BJ (cell line): ENCODE measurements at regions not wholly inside any gene's neighbourhood (a gene's known extent, or its start where the extent isn't known, plus 50 kb on each side); places are given as distances from the start of the nearest gene placed in this dataset.
"Not testable (repeated sequence)": the region's sequence is repeated elsewhere in the genome, so short reads cannot be mapped to it uniquely, and the experiment has no call there.

Source experiments
- CTCF ChIA-PET: fragments of 350-600 bp; formaldehyde crosslinking; extraction: SDS; loops from one replicate; lab custom pipeline; 2021; ENCODE audit warnings: antibody characterized with exemption, inconsistent platforms; lab: Yijun Ruan, JAX
- POLR2A ChIA-PET: fragments of 300-600 bp; sonication (Branson Sonifier 250); formaldehyde crosslinking; extraction: SDS; loops from one replicate; lab custom pipeline; 2021; ENCODE audit warnings: antibody characterized with exemption; lab: Charles Lee
- DNase-seq: peaks from one replicate; pipeline ENCODE4 v3.0.0-alpha.2; 2011; ENCODE audit warnings: low read depth
- H3K27me3 ChIP-seq: 2 replicates; pipeline ENCODE4 v1.6.0; 2011; ENCODE audit warnings: low read length; ENCODE audit not compliant: control insufficient read depth, insufficient read depth
- H3K36me3 ChIP-seq: 2 replicates; pipeline ENCODE4 v1.5.1; 2011; ENCODE audit warnings: low read length; ENCODE audit not compliant: control insufficient read depth, insufficient read depth
- H3K4me3 ChIP-seq: 2 replicates; pipeline ENCODE4 v1.5.1; 2011; ENCODE audit warnings: low read depth, mild to moderate bottlenecking, control low read depth, low read length
- TF ChIP-seq, protein P1 (sequence below): IDR thresholded peaks from 2 replicates; pipeline ENCODE4 v1.5.1; 2011; ENCODE audit warnings: low read depth, mild to moderate bottlenecking, control low read depth, inconsistent platforms, low read length, moderate library complexity; ENCODE audit not compliant: insufficient read depth

DNA sequence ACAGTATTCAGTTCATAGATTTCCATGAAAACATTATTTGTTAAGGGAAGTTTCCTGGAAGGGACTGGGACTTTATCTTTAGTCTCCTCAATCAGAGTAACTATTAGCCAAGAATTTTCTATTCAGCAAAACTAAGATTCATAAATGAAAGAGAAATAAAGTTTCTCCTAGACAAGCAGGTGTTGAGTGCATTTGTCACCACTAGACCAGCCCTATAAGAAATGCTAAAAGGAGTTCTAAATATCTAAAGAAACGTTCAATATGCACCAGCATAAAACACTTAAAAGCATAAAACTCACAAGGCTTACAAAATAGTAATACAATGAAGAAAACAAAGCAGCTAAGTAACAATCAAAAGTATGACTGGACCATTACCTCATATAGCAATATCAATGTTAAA, 423.0 kb downstream of the TECRL start:
- ChIA-PET CTCF (no interaction called here), POLR2A (no interaction called here)
- H3K36me3 ChIP-seq = no peaks in the 10 kb centered on the region
- TF ChIP-seq, protein P1, sequence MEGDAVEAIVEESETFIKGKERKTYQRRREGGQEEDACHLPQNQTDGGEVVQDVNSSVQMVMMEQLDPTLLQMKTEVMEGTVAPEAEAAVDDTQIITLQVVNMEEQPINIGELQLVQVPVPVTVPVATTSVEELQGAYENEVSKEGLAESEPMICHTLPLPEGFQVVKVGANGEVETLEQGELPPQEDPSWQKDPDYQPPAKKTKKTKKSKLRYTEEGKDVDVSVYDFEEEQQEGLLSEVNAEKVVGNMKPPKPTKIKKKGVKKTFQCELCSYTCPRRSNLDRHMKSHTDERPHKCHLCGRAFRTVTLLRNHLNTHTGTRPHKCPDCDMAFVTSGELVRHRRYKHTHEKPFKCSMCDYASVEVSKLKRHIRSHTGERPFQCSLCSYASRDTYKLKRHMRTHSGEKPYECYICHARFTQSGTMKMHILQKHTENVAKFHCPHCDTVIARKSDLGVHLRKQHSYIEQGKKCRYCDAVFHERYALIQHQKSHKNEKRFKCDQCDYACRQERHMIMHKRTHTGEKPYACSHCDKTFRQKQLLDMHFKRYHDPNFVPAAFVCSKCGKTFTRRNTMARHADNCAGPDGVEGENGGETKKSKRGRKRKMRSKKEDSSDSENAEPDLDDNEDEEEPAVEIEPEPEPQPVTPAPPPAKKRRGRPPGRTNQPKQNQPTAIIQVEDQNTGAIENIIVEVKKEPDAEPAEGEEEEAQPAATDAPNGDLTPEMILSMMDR = no peak
- H3K27me3 ChIP-seq = no peaks in the 10 kb centered on the region
- H3K4me3 ChIP-seq = no peak overlapping the region
- no peak for DNase-seq

DNA sequence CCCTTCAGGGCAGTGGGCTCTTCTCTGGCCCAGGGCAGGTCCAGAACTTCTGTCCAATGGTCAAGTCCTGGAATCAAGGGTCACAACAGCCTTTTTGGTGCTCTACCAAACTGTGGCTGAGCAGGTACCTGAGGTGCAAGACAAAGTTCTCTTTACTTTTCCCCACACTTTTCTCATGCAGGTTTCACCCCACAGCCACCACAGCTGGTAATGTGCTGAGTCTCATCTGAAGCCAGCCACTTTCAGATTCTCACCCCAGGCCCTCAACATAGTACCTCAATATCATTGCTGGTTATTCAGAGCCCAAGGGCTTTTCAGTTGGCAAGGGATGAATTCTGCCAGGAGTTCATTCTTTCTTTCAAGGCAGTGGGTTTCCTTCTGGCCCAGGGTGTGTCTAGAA, 426.0 kb downstream of the TECRL start:
- H3K36me3 ChIP-seq = no peaks in the 10 kb centered on the region
- H3K4me3 ChIP-seq = no peak overlapping the region
- H3K27me3 ChIP-seq = no peaks in the 10 kb centered on the region
- TF ChIP-seq, protein P1 = no peak
- POLR2A ChIA-PET = no interaction called here
- DNase-seq = no peak
- CTCF ChIA-PET = no interaction called here

DNA sequence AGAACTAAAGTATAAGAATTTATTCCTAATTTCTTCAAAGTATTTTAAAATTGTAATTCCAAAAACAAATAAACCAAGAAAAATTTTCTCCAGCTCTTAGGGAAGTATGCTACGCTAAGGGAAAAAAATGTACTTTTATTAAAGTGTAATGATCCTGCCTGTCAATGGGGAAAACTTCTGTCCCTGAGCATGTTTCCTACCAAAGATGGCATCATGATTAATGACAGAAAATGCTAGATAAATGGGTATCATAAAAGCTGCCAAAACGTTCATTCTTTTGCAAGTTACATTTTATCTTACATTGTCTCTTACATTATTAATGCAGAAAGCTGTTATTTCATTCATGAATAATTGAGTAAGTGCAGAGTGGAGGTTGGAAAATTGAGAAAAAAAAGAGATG, 443.4 kb downstream of the TECRL start:
- no peaks in the 10 kb centered on the region for H3K36me3 ChIP-seq
- no peak for DNase-seq
- CTCF ChIA-PET = no interaction called here
- no peak overlapping the region for H3K4me3 ChIP-seq
- no peaks in the 10 kb centered on the region for H3K27me3 ChIP-seq
- TF ChIP-seq, protein P1 = no peak
- POLR2A ChIA-PET = no interaction called here

DNA sequence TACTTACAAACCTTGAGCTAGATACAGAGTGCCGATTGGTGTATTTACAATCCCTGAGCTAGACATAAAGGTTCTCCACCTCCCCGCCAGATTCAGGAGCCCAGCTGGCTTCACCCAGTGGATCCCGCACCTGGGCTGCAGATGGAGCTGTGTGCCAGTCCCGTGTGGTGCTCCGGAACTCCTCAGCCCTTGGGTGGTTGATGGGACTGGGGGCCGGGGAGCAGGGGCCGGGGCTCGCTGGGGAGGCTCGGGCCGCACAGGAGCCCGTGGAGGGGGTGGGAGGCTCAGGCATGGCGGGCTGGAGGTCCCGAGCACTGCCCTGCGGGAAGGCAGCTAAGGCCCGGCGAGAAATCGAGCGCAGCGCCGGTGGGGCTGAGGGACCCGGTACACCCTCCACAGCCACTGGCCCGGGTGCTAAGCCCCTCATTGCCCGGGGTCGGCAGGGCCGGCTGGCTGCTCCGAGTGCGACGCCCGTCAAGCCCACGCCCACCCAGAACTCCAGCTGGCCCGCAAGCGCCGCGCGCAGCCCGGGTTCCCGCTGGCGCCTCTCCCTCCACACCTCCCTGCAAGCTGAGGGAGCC, 466.5 kb downstream of the TECRL start:
- CTCF ChIA-PET = not testable (repeated sequence)

DNA sequence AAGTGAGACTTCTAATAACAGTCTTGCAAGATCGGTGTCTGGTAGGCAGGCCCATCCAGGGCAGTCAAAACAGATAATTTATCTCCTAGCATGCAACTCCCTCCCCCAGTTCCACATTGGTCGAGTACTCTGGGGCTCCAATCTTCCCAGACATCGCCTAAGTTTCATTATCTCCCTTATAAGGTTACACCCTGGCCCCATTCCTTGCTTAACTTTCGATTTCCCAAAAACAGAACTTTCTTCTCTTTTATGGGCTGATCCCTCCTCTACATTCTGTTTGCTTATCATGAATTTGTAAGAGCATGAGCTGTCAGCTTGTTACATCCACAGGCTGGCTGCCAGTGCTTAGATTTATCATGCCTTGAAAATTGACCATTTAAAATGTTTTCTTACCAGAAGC, 471.3 kb downstream of the TECRL start:
- POLR2A ChIA-PET = no interaction called here

More for the DNA sequence above, 466.5 kb downstream of the TECRL start:
- POLR2A ChIA-PET, H3K36me3 ChIP-seq, H3K27me3 ChIP-seq, H3K4me3 ChIP-seq, DNase-seq: not testable (repeated sequence)

More for the DNA sequence above, 471.3 kb downstream of the TECRL start:
- DNase-seq = no peak
- Histone ChIP-seq H3K27me3 (no peaks in the 10 kb centered on the region), H3K36me3 (no peaks in the 10 kb centered on the region), H3K4me3 (no peak overlapping the region)
- TF ChIP-seq, protein P1 = no peak
- CTCF ChIA-PET = no interaction called here
